Ovary (tissue), 7 donors: ENCODE measurements at regions not wholly inside any gene's neighbourhood (a gene's known extent, or its start where the extent isn't known, plus 50 kb on each side); places are given as distances from the start of the nearest gene placed in this dataset.

Source experiments
- DNase-seq, 5 donors: peaks; one replicate each; pipeline ENCODE4 v3.0.0-alpha.2; 2019 to 2020
- H3K27ac ChIP-seq, 2 donors: fragments of 200-600 bp; one replicate each; pipeline versions ENCODE4 v1.5.1 to v1.8.0; 2019 to 2022
- H3K27me3 ChIP-seq: fragments of 200-600 bp; one replicate; pipeline ENCODE4 v1.8.0; 2022
- H3K36me3 ChIP-seq: fragments of 200-600 bp; sonication (generic); one replicate; pipeline ENCODE4 v1.5.1; 2019
- H3K4me1 ChIP-seq: one replicate; pipeline ENCODE4 v1.8.1; 2013; ENCODE audit warnings: mild to moderate bottlenecking, moderate library complexity; ENCODE audit not compliant: insufficient read depth
- H3K4me3 ChIP-seq: fragments of 200-600 bp; sonication (generic); one replicate; pipeline ENCODE4 v1.5.1; 2017
- H3K9me3 ChIP-seq, 2 donors: fragments of 200-600 bp in 1 of 2; sonication (generic) in 1 of 2; one replicate each; pipeline versions ENCODE4 v1.5.1 to v1.8.1; 2013 to 2019; ENCODE audit warnings: mild to moderate bottlenecking in 1 of 2, moderate library complexity in 1 of 2
- EP300 ChIP-seq: sonication (generic); formaldehyde crosslinking; IDR thresholded peaks from one replicate; pipeline ENCODE4 v1.6.1; 2017; ENCODE audit warnings: antibody characterized with exemption
- POLR2A ChIP-seq: fragments of 450-650 bp; IDR thresholded peaks from one replicate; pipeline ENCODE4 v1.6.1; 2017; ENCODE audit warnings: antibody characterized with exemption, mild to moderate bottlenecking, moderate library complexity
- WGBS, 3 donors: extraction: QIAGEN DNeasy Blood & Tissue Kit in 1 of 3; methylation state at CpG; one replicate each; pipeline versions ENCODE4 v1.1.5 to v1.1.7; 2013 to 2017; 5-methylcytosine and 5-hydroxymethylcytosine counted together
- intact Hi-C, 4 donors: fragments of 100-400 bp; cut with DNase I; formaldehyde crosslinking; loops; one replicate each; pipeline versions ENCODE4 v1.11.0 to v1.15.1; 2022 to 2023
- TF ChIP-seq, protein P1 (sequence below), 3 donors: fragments of 450-650 bp in 2 of 3; fragments of 200-600 bp in 1 of 3; IDR thresholded peaks; one replicate each; pipeline versions ENCODE4 v1.5.1 to v1.8.0; 2016 to 2022; ENCODE audit warnings: antibody characterized with exemption in 3 of 3, mild to moderate bottlenecking in 1 of 3
- donor health status: DM: no; HTN: no; CAD: no; lungs with moderate emphysema.
- donor health status: DM: no; HTN: no; CAD: no.
- donor health status: Bipolar disorder and iron deficiency.
- donor health status: DM: no; HTN: no; CAD: no.
- donor health status: DM: yes; HTN: yes; CAD: no.

DNA sequence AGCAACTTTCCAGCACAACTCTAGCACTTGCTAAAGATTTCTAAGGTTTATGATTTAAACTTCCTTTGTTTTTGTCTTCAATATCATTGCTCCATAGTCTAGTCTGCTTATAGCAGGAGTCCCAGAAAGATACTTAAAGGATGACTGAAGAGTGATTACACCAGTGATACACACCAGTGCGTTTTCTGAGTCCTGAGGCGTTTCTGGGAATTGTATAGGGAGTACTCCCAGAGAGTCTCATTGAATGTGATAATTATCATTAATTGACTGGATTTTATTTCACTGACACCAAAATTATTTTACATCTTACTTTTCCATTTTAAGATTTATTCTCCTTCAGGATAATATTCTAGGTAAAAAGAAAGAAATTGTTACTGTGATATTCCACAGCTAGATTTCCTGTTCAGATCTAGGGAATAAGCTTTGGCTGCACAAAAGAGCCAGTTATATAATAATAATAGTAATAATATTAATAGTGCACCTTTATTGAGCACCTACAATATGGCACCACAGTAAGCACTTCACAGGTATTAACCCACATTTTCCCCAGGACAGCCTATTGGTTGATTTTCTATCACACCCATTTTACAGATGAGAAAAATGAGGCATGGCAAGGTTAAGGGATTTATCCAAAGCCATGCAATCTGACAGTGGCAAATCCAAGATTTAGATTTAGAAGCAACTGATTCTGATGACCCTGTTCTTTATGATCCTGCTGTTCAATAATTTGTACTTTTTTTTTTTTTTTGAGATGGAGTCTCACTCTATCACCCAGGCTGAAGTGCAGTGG is 62.6 kb downstream of the IRX5 start:
- Histone ChIP-seq H3K4me3 (no peak overlapping the region), H3K27me3 (no peaks in the 10 kb centered on the region), H3K27ac (no peak overlapping the region), H3K4me1 (no peaks in the 10 kb centered on the region), H3K36me3 (no peaks in the 10 kb centered on the region), H3K9me3 (no peaks in the 10 kb centered on the region)
- no peak for DNase-seq
- intact Hi-C loops, result no loop called here
- 43 to 56% (median 48%) methylated on average over 2 of the region's 2 CpGs for WGBS, 3 donors
- TF ChIP-seq POLR2A, result no peak
- TF ChIP-seq, protein P1, sequence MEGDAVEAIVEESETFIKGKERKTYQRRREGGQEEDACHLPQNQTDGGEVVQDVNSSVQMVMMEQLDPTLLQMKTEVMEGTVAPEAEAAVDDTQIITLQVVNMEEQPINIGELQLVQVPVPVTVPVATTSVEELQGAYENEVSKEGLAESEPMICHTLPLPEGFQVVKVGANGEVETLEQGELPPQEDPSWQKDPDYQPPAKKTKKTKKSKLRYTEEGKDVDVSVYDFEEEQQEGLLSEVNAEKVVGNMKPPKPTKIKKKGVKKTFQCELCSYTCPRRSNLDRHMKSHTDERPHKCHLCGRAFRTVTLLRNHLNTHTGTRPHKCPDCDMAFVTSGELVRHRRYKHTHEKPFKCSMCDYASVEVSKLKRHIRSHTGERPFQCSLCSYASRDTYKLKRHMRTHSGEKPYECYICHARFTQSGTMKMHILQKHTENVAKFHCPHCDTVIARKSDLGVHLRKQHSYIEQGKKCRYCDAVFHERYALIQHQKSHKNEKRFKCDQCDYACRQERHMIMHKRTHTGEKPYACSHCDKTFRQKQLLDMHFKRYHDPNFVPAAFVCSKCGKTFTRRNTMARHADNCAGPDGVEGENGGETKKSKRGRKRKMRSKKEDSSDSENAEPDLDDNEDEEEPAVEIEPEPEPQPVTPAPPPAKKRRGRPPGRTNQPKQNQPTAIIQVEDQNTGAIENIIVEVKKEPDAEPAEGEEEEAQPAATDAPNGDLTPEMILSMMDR (IDR thresholded peaks at IDR 0.05), result no peak
- TF ChIP-seq EP300, result no peak

DNA sequence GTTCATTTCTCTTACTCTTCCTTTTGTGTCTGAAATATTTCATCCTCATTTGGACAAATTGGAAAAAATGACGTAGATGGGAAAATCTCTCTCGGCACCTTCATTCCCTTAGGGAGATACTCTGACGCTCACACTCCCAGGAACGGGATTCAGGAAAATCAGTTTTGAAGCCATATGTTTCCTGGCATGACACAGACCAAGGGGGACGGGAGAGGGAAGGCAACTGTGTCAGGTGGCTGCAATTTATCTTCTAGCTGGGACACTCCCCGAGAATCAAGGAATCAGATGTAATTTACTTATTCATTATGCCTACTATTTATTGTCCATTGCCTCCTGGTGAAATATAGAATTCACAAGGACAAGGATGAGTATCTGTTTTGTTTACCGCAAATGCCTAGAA is 65.5 kb downstream of the IRX5 start:
- Histone ChIP-seq H3K36me3 (no peaks in the 10 kb centered on the region), H3K4me1 (no peaks in the 10 kb centered on the region), H3K4me3 (no peak overlapping the region), H3K9me3 (no peaks in the 10 kb centered on the region), H3K27me3 (no peaks in the 10 kb centered on the region), H3K27ac (no peak overlapping the region)
- WGBS, 3 donors, result 46 to 68% (median 51%) methylated on average over 7 of the region's 7 CpGs
- TF ChIP-seq POLR2A, result no peak
- TF ChIP-seq, protein P1 (IDR thresholded peaks at IDR 0.05), result no peak
- TF ChIP-seq EP300, result no peak
- DNase-seq, result no peak
- intact Hi-C loops, result no loop called here

DNA sequence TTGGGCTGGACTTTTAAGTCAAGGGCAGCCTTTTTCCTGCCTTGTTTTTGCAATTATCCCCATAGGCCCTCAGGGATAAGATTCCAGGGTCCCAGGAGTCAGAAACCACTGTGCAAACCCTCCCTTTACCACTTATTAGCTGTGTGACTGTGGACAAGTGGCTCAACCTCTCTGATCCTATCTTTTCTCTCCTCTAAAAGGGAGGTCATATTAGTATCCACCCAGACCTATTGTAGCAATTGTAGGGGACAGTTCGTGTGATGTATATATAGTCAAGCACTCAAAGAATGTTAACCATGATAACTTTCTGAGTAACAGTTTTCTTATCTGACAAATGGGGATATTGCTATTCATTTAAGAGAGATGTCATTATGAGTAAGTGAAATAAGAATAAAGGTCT is 68.2 kb downstream of the IRX5 start:
- WGBS, 3 donors, result 10 to 44% (median 20%) methylated on average over 1 of the region's 1 CpG
- no peak for TF ChIP-seq POLR2A
- TF ChIP-seq EP300, result no peak
- TF ChIP-seq, protein P1 (IDR thresholded peaks at IDR 0.05), result no peak
- DNase-seq, result no peak
- H3K27ac ChIP-seq, result no peak overlapping the region
- H3K9me3 ChIP-seq, result no peaks in the 10 kb centered on the region
- intact Hi-C loops, result no loop called here
- H3K4me1 ChIP-seq, result no peaks in the 10 kb centered on the region
- H3K4me3 ChIP-seq, result no peak overlapping the region
- H3K36me3 ChIP-seq, result no peaks in the 10 kb centered on the region
- no peaks in the 10 kb centered on the region for H3K27me3 ChIP-seq

DNA sequence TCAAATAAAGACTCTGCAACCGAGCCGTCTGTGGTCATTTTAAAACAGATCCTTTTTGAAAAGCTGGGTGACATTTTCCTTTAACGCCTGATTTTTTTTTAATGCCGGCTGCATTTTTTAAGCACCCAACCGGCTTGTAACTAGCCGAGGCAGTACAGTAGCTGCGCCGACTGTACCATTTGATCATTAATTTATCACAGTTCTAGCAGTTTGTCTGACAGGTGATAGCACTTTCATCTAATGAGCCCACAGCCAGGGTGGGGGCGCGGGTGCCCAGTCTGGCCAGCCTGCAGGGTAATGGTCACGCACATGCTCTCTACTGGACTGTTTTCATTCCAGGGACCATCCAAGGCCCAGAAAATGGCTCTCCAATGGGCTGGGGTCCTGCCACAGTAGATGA is 68.8 kb downstream of the IRX5 start:
- H3K4me1 ChIP-seq, result no peaks in the 10 kb centered on the region
- no peak overlapping the region for H3K27ac ChIP-seq
- H3K36me3 ChIP-seq, result no peaks in the 10 kb centered on the region
- TF ChIP-seq, protein P1 (IDR thresholded peaks at IDR 0.05), result no peak
- TF ChIP-seq POLR2A (no peak), EP300 (no peak)
- H3K4me3 ChIP-seq, result no peak overlapping the region
- intact Hi-C loops, result no loop called here
- DNase-seq, result no peak
- H3K9me3 ChIP-seq, result no peaks in the 10 kb centered on the region
- 29 to 43% (median 34%) methylated on average over 11 of the region's 11 CpGs for WGBS, 3 donors
- no peaks in the 10 kb centered on the region for H3K27me3 ChIP-seq
